Breast epithelium (tissue), 3 donors: ENCODE measurements at regions not wholly inside any gene's neighbourhood (a gene's known extent, or its start where the extent isn't known, plus 50 kb on each side); places are given as distances from the start of the nearest gene placed in this dataset.

ENCODE experiments used
- POLR2A ChIP-seq: fragments of 450-650 bp; IDR thresholded peaks from one replicate; pipeline ENCODE4 v1.6.1; 2016; ENCODE audit warnings: antibody characterized with exemption, mild to moderate bottlenecking, moderate library complexity
- TF ChIP-seq, protein P1 (sequence below), 3 donors: fragments of 450-650 bp; IDR thresholded peaks; one replicate each; pipeline ENCODE4 v1.5.1; 2016 to 2017; ENCODE audit warnings: antibody characterized with exemption in 3 of 3, mild to moderate bottlenecking in 3 of 3, moderate library complexity in 3 of 3

DNA sequence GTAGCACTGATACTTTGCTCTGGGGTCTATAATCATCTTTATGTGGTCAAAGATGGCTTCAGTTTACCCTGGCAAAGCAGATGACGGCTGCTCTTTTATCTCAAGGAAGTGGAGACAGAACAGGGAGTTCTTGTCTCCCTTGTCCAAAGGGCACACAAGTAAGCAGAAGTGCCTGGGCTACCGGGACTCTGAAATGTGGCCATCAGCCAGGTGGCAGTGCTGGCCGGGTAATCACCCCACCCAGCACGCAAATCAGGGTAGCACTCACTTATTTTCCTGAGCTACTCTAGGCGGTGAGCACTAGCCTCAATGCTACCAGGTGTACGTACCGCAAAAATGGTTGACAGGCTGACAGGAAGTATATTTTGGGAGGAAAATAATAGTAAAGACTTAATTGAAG lies 119.7 kb upstream of the ETAA1 start:
- TF ChIP-seq, protein P1, sequence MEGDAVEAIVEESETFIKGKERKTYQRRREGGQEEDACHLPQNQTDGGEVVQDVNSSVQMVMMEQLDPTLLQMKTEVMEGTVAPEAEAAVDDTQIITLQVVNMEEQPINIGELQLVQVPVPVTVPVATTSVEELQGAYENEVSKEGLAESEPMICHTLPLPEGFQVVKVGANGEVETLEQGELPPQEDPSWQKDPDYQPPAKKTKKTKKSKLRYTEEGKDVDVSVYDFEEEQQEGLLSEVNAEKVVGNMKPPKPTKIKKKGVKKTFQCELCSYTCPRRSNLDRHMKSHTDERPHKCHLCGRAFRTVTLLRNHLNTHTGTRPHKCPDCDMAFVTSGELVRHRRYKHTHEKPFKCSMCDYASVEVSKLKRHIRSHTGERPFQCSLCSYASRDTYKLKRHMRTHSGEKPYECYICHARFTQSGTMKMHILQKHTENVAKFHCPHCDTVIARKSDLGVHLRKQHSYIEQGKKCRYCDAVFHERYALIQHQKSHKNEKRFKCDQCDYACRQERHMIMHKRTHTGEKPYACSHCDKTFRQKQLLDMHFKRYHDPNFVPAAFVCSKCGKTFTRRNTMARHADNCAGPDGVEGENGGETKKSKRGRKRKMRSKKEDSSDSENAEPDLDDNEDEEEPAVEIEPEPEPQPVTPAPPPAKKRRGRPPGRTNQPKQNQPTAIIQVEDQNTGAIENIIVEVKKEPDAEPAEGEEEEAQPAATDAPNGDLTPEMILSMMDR (IDR thresholded peaks at IDR 0.05): no peak
- no peak for TF ChIP-seq POLR2A
